Effector memory CD4-positive, alpha-beta T cell (primary cell): ENCODE measurements at regions not wholly inside any gene's neighbourhood (a gene's known extent, or its start where the extent isn't known, plus 50 kb on each side); places are given as distances from the start of the nearest gene placed in this dataset.
"Not testable (repeated sequence)": the region's sequence is repeated elsewhere in the genome, so short reads cannot be mapped to it uniquely, and the experiment has no call there.

Source experiments
- DNase-seq, 3 donors: peaks; one replicate each; pipeline ENCODE4 v3.0.0-alpha.2; 2020
- H3K27ac ChIP-seq: 2 replicates; pipeline ENCODE4 v1.7.0; 2013; ENCODE audit warnings: mild to moderate bottlenecking, low read length, moderate library complexity; ENCODE audit not compliant: insufficient read depth, poor library complexity, severe bottlenecking
- H3K27me3 ChIP-seq: replicated peaks from 2 replicates; pipeline ENCODE4 v1.7.0; 2013; ENCODE audit warnings: mild to moderate bottlenecking, low read length; ENCODE audit not compliant: insufficient read depth, control insufficient read depth, poor library complexity, severe bottlenecking
- H3K36me3 ChIP-seq: 2 replicates; pipeline ENCODE4 v1.7.0; 2013; ENCODE audit warnings: mild to moderate bottlenecking, low read length, moderate library complexity; ENCODE audit not compliant: control insufficient read depth, insufficient read depth
- H3K4me1 ChIP-seq: 2 replicates; pipeline ENCODE4 v1.7.0; 2013; ENCODE audit warnings: low read length, mild to moderate bottlenecking; ENCODE audit not compliant: control insufficient read depth, insufficient read depth, poor library complexity, severe bottlenecking
- H3K4me3 ChIP-seq: 2 replicates; pipeline ENCODE4 v1.7.0; 2013; ENCODE audit warnings: low read length, low read depth, mild to moderate bottlenecking; ENCODE audit not compliant: insufficient read depth, poor library complexity, severe bottlenecking
- H3K9me3 ChIP-seq: 2 replicates; pipeline ENCODE4 v1.7.0; 2013; ENCODE audit warnings: mild to moderate bottlenecking, low read length, moderate library complexity; ENCODE audit not compliant: control insufficient read depth

DNA sequence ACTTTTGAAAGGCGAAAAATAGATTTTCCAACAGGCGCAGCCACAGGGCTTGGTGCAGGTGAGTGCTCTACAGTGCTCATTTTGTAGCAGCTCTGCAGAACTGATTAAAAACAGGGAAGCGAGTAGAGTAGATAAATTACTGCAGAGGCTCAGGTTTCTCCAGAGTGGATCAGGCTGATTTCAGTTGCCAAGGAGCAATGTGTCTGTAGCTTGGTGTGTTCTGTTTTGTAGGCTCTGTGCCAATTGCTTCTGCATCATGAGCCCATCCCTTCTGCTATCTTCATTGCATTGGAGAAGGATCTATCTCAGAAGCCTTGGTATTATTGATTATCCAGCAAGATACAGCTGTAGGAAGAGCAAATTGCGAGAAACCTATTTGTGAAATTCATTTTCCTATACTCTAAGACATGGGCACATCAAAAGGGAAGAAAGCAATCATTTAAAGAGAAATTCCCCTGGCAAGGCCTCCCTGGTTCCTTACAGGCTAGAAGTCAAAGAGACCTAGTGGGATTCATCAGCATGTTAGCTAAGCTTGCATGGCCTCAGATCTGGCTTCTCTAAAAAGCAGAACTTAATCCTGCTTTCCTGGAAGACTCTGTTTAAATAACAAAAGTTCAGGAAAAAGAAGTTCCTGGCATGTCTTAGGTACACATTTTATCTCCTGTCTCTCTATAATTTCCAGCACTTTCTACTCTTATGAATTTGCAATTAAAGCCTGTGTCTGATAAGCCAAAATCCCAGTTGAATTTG, 432.4 kb upstream of the ATP10A start:
- Histone ChIP-seq H3K4me1 (no peaks in the 10 kb centered on the region), H3K4me3 (no peak overlapping the region), H3K9me3 (no peaks in the 10 kb centered on the region), H3K36me3 (no peaks in the 10 kb centered on the region), H3K27ac (no peak overlapping the region), H3K27me3 (no peaks in the 10 kb centered on the region)
- DNase-seq: no peak

DNA sequence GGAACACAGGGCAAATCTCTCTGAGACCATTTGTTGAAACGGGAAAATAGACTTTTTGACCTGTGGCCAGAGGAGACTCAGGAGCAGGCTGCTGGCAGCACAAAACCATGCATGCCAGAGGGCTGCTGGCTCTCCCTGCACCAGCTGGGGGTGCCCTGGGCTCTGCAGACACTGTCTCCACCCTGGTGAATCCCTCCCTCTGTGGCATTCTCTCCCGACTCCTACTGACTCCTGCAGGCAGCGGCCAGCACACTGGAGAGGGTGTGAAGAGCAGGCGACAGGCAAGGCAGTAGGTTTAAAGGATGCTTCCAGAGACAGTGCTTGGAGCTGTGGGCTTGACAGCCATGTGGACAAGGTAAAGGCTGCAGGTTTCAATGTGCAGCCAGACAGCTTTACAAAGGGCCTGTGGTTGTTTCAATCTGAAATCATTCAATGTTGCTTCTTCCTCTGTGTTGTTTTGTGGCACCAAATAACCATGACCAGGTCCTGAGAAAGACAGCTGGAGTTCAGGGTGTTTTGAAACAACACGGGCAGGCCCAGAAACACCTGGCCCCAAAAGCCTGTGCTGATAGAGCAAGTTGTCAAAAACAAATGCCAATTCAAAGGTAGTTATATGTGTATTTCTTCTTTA, 431.0 kb upstream of the ATP10A start:
- no peaks in the 10 kb centered on the region for H3K36me3 ChIP-seq
- no peaks in the 10 kb centered on the region for H3K4me1 ChIP-seq
- no peak for DNase-seq
- no peaks in the 10 kb centered on the region for H3K27me3 ChIP-seq
- H3K9me3 ChIP-seq: no peaks in the 10 kb centered on the region
- H3K4me3 ChIP-seq: no peak overlapping the region
- no peak overlapping the region for H3K27ac ChIP-seq

DNA sequence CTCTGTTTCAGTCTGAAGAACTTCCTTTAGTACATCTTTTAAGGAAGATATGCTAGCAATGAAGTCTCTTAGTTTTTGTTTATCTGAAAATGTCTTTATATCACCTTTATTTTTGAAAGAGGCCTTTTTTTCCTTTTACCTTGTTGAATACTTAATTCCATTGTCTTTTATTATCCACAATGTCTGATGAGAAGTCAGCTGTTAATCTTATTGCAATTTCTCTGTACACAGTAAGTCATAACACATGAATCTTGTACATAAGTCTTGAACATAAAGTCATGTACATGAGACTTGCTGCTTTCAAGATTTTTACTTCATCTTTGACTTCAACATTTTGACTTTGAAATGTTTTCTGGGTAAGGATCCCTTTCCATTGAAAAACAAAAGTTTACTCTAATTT, 424.3 kb upstream of the ATP10A start:
- H3K36me3 ChIP-seq: no peaks in the 10 kb centered on the region
- no peaks in the 10 kb centered on the region for H3K27me3 ChIP-seq
- no peaks in the 10 kb centered on the region for H3K9me3 ChIP-seq
- no peak for DNase-seq
- H3K4me3 ChIP-seq: no peak overlapping the region
- H3K4me1 ChIP-seq: no peaks in the 10 kb centered on the region
- H3K27ac ChIP-seq: no peak overlapping the region

DNA sequence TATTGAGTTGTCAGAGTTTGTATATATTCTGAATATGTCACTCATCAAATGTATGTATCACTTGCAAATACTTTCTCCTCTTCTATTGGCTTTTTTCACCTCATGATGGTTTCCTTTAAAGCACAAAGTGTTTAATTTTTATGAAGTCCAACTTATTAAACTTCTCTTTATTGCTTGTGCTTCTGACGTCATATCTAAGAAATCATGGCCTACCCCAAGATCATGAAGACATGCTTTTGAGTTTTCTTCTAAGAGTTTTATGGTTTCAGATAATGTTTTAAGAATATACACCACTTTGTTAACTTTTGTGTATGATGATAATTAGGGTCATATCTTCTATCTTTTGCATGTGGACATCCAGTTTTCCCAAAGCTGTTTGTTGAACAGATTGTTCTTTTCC, 417.2 kb upstream of the ATP10A start:
- H3K9me3 ChIP-seq: no peaks in the 10 kb centered on the region
- H3K27ac ChIP-seq: no peak overlapping the region
- H3K4me3 ChIP-seq: no peak overlapping the region
- H3K27me3 ChIP-seq: no peaks in the 10 kb centered on the region
- no peak for DNase-seq
- H3K4me1 ChIP-seq: no peaks in the 10 kb centered on the region
- no peaks in the 10 kb centered on the region for H3K36me3 ChIP-seq

DNA sequence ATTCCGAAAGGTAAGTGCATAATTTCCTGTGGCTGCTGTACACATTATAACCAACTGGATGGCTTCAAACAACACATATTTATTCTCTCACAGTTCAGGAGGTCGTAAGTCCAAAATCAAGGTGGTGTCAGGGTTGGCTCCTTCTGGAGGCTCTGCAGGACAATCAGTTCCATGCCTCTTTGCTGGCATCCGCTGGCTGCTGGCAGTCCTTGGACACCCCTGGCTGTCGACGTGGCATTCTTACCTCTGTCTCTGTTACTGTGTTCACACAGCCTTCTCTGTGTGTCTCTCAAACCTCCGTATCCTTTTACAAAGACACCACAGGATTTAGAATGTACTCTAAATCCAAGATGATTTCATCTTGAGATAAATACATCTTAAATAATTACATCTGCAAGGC, 398.8 kb upstream of the ATP10A start:
- Histone ChIP-seq H3K9me3 (no peaks in the 10 kb centered on the region), H3K27me3 (no peaks in the 10 kb centered on the region), H3K27ac (no peak overlapping the region), H3K4me1 (no peaks in the 10 kb centered on the region), H3K36me3 (no peaks in the 10 kb centered on the region), H3K4me3 (no peak overlapping the region)
- DNase-seq: no peak

DNA sequence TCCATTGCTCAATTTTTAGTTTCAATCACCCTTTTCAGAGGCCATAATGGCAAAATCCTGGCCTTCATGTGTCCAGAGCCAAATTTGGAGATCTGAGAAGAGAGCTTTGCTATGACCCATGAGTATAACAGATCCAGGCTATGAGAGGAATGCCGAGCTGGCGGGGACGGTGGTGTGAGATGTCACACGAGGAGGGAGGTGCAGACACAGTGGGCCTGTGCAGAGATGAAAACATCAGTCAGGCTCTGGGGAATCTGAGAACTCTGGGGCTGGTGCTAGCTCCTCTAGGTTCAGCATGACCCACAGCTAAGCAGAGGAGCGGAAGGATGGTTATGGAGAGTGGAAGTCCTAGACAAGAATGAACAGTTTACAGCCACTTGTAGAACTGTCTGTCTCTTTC, 398.3 kb upstream of the ATP10A start:
- no peak overlapping the region for H3K27ac ChIP-seq

DNA sequence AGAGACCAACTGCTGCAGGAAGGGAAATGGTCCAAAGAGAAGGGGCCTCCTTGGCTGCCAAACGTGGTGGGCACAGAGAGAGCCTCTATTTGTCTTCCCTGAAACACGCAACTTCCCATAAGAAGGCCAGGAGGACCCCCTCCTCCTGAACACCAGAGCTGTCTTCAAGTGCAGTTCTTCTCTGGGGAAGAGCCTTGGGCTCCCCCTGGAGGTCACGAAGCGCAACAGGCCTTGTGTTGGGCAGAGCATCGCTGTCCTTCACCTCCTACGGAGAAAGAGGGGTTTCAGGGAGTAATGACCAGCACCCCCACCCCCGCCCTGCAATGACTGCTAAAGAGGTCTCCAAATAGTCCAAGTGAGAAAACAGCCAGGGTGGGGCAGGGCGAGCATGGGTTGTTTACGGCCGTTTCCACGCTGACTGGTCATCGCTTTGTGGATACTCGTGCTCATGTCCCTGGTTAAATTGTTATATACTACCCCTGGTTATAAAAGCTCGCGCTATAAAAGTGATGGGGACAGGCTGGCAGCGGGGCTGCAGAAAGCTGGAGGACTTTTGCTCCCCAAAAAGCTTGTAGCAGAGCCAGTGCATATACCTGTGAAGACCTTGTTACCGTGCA, 397.5 kb upstream of the ATP10A start:
- Histone ChIP-seq H3K9me3 (no peaks in the 10 kb centered on the region), H3K27me3 (no peaks in the 10 kb centered on the region), H3K27ac (no peak overlapping the region), H3K4me3 (no peak overlapping the region), H3K4me1 (no peaks in the 10 kb centered on the region), H3K36me3 (no peaks in the 10 kb centered on the region)
- no peak for DNase-seq

More for the DNA sequence above, 398.3 kb upstream of the ATP10A start:
- H3K4me3 ChIP-seq: no peak overlapping the region
- H3K4me1 ChIP-seq: no peaks in the 10 kb centered on the region
- H3K27me3 ChIP-seq: no peaks in the 10 kb centered on the region
- no peaks in the 10 kb centered on the region for H3K9me3 ChIP-seq
- no peak for DNase-seq
- H3K36me3 ChIP-seq: no peaks in the 10 kb centered on the region

DNA sequence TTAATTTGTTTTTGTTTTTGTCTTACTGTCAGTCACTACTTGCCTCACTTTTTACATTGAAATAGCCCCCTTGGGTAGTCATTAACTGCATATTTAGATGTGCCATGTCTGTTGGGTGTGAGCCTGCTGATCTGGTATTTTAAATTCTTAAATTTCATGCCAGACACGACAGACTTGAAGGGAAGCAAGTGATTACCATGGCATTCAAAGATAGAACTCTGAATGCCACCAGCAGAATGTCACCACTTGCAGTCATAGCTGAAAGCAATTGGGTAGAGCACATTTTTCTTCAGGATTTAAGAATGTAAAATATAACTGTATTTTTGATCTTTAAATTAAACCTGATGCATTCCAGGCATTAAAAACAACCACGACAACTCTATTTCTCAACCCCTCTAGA, 396.5 kb upstream of the ATP10A start:
- Histone ChIP-seq H3K36me3 (no peaks in the 10 kb centered on the region), H3K4me1 (no peaks in the 10 kb centered on the region), H3K27me3 (no peaks in the 10 kb centered on the region), H3K4me3 (no peak overlapping the region), H3K9me3 (no peaks in the 10 kb centered on the region), H3K27ac (no peak overlapping the region)
- DNase-seq: no peak

DNA sequence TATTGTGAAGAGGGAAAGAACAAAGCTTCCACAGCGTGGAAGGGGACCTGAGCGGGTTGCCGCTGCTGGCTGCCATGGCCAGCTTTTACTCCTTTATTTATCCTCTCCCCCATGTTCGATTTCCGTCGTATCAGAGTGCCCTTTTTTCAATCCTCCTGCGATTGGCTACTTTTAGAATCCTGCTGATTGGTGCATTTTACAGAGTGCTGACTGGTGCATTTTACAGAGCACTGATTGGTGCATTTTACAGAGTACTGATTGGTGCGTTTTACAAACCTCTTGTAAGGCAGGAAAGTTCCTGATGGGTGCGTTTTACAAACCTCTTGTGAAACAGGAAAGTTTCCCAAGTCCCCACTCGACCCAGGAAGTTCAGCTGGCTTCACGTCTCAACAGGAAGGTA, 381.7 kb upstream of the ATP10A start:
- not testable (repeated sequence) for H3K4me3 ChIP-seq, H3K4me1 ChIP-seq, H3K27me3 ChIP-seq, H3K9me3 ChIP-seq, DNase-seq, H3K27ac ChIP-seq, H3K36me3 ChIP-seq

DNA sequence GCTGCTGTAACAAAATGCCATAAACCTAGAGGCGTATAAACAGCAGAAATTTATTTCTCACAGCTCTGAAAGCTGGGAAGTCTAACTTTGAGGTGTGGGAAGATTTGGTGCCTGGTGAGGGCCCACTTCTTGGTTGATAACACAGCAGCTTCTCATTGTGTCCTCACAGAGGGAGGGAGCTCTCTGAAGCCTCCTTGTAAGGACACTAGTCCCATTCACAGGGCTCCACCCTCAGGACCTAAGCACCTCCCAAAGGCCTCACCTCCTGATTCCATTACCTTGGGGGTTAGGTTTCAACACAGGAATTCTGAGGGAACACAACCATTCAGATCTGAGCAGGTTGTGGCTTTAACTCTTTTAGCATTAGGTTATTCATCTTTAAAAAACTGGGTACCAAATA, 380.3 kb upstream of the ATP10A start:
- Histone ChIP-seq H3K36me3 (no peaks in the 10 kb centered on the region), H3K4me1 (no peaks in the 10 kb centered on the region), H3K27me3 (no peaks in the 10 kb centered on the region), H3K9me3 (no peaks in the 10 kb centered on the region), H3K4me3 (no peak overlapping the region), H3K27ac (no peak overlapping the region)
- no peak for DNase-seq
